ENCODE measurements at regions not wholly inside any gene's neighbourhood (a gene's known extent, or its start where the extent isn't known, plus 50 kb on each side); places are given as distances from the start of the nearest gene placed in this dataset.

DNA sequence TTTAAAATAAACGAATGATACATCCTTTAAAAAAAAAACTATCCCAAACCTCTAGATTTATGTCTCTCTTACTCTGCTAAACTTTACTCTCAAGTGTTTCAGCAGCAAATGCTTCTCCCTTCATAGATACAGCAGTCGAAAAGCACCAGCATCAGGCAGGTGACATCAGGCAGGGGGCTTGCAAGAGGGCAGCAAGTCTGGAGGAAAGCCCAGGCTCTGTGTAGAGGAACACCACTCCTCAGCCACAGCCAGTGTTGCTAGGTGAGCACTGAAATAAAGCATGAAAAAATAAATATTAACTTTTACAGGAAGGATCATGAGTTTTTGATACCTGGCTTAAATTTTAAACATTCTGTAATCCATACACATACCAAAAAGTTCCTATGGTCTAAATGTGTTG is 419.4 kb downstream of the GALC start:
- no peaks in the 10 kb centered on the region for H3K9me3 ChIP-seq (ENCODE audit: control insufficient read depth, insufficient read depth, low read length)
- H3K27ac ChIP-seq (ENCODE audit: low read depth, low read length), result no peak overlapping the region
- no peaks in the 10 kb centered on the region for H3K79me2 ChIP-seq (ENCODE audit: control insufficient read depth, low read length)
- no peak overlapping the region for H3K4me2 ChIP-seq (ENCODE audit: low read length)
- H4K20me1 ChIP-seq (ENCODE audit: control insufficient read depth, insufficient read depth, low read depth, low read length), result no peaks in the 10 kb centered on the region
- no peak overlapping the region for H3K4me3 ChIP-seq (ENCODE audit: low read length)
- H3K9me2 ChIP-seq (replicated peaks; ENCODE audit: control insufficient read depth, low read length), result no peaks in the 10 kb centered on the region
- TF ChIP-seq EZH2phosphoT487 (IDR thresholded peaks at IDR 0.05; ENCODE audit: borderline replicate concordance, low read length), result no peak
- TF ChIP-seq, protein P1, sequence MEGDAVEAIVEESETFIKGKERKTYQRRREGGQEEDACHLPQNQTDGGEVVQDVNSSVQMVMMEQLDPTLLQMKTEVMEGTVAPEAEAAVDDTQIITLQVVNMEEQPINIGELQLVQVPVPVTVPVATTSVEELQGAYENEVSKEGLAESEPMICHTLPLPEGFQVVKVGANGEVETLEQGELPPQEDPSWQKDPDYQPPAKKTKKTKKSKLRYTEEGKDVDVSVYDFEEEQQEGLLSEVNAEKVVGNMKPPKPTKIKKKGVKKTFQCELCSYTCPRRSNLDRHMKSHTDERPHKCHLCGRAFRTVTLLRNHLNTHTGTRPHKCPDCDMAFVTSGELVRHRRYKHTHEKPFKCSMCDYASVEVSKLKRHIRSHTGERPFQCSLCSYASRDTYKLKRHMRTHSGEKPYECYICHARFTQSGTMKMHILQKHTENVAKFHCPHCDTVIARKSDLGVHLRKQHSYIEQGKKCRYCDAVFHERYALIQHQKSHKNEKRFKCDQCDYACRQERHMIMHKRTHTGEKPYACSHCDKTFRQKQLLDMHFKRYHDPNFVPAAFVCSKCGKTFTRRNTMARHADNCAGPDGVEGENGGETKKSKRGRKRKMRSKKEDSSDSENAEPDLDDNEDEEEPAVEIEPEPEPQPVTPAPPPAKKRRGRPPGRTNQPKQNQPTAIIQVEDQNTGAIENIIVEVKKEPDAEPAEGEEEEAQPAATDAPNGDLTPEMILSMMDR (IDR thresholded peaks at IDR 0.05; ENCODE audit: low read depth, low read length, poor library complexity, severe bottlenecking), result no peak
- no peaks in the 10 kb centered on the region for H3K36me3 ChIP-seq (ENCODE audit: control insufficient read depth, low read length)
- no peaks in the 10 kb centered on the region for H3K4me1 ChIP-seq (ENCODE audit: control insufficient read depth, low read length)
- no peaks in the 10 kb centered on the region for H3K27me3 ChIP-seq (ENCODE audit: control insufficient read depth, low read length)
- no peaks in the 10 kb centered on the region for H3F3A ChIP-seq (ENCODE audit: control insufficient read depth, insufficient read depth)

DNA sequence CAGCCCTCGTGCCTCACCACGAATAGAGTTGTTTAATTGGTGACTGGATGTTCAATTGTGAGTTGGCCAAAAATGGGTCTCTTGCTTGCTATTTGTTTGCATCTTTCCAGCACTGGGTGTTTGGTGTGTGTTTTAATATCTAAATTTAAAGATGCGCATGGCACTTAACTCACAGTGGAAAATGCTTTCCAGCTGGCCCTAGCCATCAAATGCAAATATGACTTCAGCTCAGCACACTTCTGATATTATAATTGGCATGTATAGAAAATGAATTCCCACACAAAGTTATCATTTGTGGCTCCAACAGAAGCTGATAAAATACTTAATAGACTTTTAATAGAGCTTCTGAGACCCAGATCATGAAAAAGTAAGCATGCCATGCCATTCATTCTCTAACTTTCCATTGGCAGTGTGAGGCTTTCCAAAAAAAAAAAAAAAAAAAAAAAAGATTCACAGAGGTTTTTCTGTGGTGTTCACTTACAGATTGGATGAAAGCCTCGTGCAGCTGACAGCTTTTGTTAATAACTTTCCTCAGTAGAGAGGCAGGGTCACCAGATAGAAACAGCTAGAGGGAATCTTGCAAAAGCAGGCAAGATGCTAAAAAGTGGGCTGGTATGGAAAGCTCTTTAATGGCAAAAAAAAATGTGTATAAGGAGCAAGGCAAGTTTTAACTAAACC is 425.2 kb downstream of the GALC start:
- H3K9me3 ChIP-seq (ENCODE audit: control insufficient read depth, insufficient read depth, low read length), result no peaks in the 10 kb centered on the region; the same call in 1 of the 2 replicates
- no peaks in the 10 kb centered on the region for H4K20me1 ChIP-seq (ENCODE audit: control insufficient read depth, insufficient read depth, low read depth, low read length)
- H3F3A ChIP-seq (ENCODE audit: control insufficient read depth, insufficient read depth), result no peaks in the 10 kb centered on the region
- H3K4me3 ChIP-seq (ENCODE audit: low read length), result no peak overlapping the region
- H3K36me3 ChIP-seq (ENCODE audit: control insufficient read depth, low read length), result no peaks in the 10 kb centered on the region
- no peaks in the 10 kb centered on the region for H3K4me1 ChIP-seq (ENCODE audit: control insufficient read depth, low read length)
- H3K9me2 ChIP-seq (replicated peaks; ENCODE audit: control insufficient read depth, low read length), result no peaks in the 10 kb centered on the region
- no peaks in the 10 kb centered on the region for H3K79me2 ChIP-seq (ENCODE audit: control insufficient read depth, low read length)
- TF ChIP-seq, protein P1 (IDR thresholded peaks at IDR 0.05; ENCODE audit: low read depth, low read length, poor library complexity, severe bottlenecking), result no peak
- no peak for TF ChIP-seq EZH2phosphoT487 (IDR thresholded peaks at IDR 0.05; ENCODE audit: borderline replicate concordance, low read length)
- H3K27me3 ChIP-seq (ENCODE audit: control insufficient read depth, low read length), result no peaks in the 10 kb centered on the region
- H3K27ac ChIP-seq (ENCODE audit: low read depth, low read length), result no peak overlapping the region
- H3K4me2 ChIP-seq (ENCODE audit: low read length), result no peak overlapping the region

DNA sequence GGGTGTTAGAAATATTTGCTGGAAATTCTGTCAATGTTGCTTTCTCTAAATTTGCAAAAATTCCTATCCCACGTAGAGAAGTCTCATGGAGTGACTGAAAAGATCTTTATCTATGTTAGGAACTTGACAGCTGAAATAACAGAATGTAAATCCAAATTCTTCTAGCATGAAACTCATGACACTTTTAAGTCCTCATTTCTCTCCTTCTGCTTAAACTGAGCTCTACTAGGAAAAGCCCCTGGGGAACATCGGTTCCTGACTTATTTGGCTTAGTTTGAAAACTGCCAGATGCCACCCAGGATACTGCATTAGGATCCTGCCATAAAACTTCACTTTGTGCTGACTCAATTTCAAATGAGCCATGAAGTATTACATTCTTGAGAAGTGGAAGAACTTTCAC is 426.0 kb downstream of the GALC start:
- TF ChIP-seq, protein P1 (IDR thresholded peaks at IDR 0.05; ENCODE audit: low read depth, low read length, poor library complexity, severe bottlenecking), result no peak
- no peak for TF ChIP-seq EZH2phosphoT487 (IDR thresholded peaks at IDR 0.05; ENCODE audit: borderline replicate concordance, low read length)
- no peaks in the 10 kb centered on the region; the same call in 1 of the 2 replicates for H3K9me3 ChIP-seq (ENCODE audit: control insufficient read depth, insufficient read depth, low read length)
- H3K27ac ChIP-seq (ENCODE audit: low read depth, low read length), result no peak overlapping the region

More for the DNA sequence above, 426.0 kb downstream of the GALC start:
- no peaks in the 10 kb centered on the region for H3K27me3 ChIP-seq (ENCODE audit: control insufficient read depth, low read length)
- no peak overlapping the region for H3K4me3 ChIP-seq (ENCODE audit: low read length)
- H4K20me1 ChIP-seq (ENCODE audit: control insufficient read depth, insufficient read depth, low read depth, low read length), result no peaks in the 10 kb centered on the region
- H3K4me2 ChIP-seq (ENCODE audit: low read length), result no peak overlapping the region
- no peaks in the 10 kb centered on the region for H3K9me2 ChIP-seq (replicated peaks; ENCODE audit: control insufficient read depth, low read length)
- H3F3A ChIP-seq (ENCODE audit: control insufficient read depth, insufficient read depth), result no peaks in the 10 kb centered on the region
- no peaks in the 10 kb centered on the region for H3K4me1 ChIP-seq (ENCODE audit: control insufficient read depth, low read length)
- no peaks in the 10 kb centered on the region for H3K36me3 ChIP-seq (ENCODE audit: control insufficient read depth, low read length)
- no peaks in the 10 kb centered on the region for H3K79me2 ChIP-seq (ENCODE audit: control insufficient read depth, low read length)
